ENCODE measurements at regions not wholly inside any gene's neighbourhood (a gene's known extent, or its start where the extent isn't known, plus 50 kb on each side); places are given as distances from the start of the nearest gene placed in this dataset.

DNA sequence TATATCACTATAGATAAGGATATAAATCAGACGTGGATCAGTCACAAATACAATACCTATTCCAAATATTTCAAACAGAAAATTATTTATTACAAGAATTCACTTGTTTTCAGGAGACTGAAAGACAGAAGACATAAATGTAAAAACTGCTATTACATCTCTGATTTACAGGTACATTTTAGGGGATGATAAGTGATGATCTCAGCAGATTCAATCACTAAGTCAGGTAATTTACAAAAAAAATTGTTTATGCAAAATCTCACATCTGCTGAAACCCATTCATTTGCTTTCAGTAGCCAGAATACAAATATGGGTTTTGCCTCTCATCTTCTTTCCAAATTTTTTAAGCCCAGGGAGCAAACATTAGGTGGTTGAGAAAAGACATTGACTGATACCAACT, 1648.4 kb upstream of the RAG2 start:
- DNase-seq, result no peak

- no peak for DNase-seq
Measured at GRCh38 chr11:38226684-38227083, 1628.6 kb upstream of the RAG2 start.

GRCh38 chr11:38221295-38221694, 1623.3 kb upstream of the RAG2 start:
- no peak for DNase-seq

GRCh38 chr11:38219636-38220035, 1621.6 kb upstream of the RAG2 start:
- DNase-seq, result no peak

DNA sequence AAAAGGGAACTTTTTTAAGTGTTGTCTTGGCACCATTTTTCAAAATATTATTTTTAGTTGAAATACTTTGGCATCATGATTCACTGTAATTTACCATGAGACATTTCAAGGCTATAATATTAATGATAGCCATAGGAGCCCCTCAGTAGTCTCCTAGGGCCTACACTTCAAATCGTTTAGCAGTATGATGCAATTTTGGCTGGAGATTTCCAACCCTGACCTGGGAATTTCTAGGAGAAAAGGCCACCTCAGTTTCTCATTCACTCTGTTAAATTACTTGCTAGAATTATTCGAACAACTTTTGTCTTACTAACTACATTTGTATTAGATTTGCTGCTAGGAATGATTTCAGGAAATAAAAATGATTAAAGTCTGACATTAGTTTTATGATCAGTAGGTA, 1610.9 kb upstream of the RAG2 start:
- no peak for DNase-seq

DNA sequence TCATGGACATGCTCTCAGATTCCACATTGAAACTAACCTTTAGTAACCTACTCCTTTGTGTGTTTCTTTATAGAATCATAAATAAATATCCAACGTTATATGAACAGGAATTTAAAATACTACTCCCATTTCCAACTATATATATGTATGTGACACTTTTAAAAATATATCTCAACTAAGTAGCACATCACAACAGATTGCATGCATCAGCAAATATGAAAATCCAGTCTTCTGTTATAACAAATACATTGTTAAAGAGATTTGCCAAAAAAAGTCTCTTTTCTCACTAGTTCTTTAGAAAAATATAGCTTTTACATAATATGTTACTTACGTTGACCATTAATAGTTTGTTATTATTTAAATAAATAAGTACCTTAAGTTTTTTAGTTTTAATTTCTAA, 1608.6 kb upstream of the RAG2 start:
- DNase-seq, result no peak

- DNase-seq, result no peak
Measured at GRCh38 chr11:38191101-38191500, 1593.1 kb upstream of the RAG2 start.

GRCh38 chr11:38182126-38182866, 1584.3 kb upstream of the RAG2 start:
- DNase-seq, result no peak

DNA sequence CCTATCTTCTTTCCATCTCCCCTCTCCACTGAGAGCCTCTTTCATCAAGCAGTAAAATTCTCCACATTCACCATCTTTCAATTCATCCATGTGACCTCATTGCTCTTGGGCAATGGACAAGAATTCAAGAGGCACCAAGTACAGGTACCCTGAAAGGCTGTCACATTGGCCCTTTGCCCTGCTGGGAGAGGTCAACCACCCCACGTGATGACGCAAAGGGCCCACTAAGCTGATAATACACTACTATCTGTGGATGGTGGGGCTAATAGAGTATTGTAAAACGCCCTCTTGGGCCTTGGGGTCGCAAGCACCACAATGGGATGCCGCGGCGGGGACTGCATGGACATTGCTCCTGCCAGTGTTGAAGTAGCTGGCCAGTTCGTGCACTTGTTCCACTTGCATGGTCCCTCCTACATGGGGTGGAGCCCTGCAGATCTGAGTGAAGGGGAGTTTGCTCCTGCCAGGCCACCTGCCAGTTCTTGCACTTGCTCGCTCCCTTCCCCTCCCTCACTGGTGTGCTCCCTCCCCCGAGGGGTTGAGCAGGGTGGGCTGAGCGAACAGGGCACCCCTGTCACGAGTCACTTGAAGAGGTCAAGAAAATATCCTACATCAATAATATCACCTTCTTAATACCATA, 1578.8 kb upstream of the RAG2 start:
- no peak for DNase-seq

GRCh38 chr11:38173676-38174075, 1575.6 kb upstream of the RAG2 start:
- DNase-seq, result no peak

DNA sequence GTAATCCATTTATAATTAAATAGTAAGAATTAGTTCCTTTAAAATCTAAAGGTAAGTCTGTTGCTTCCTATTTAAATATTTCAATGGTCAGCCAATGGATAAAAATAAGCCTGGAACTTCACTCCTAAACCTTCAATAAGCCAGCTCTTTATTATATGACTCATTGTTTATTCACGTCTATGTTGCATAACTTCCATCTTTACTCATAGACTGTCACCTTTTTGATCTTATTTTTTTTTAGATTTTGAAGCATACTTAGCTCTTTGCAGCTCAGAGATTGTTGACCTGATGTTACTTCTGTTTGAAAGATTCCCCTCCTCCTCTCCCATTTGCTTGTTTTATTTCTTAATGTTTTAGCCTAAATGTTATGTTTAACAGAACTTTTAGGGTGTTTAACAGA, 1571.2 kb upstream of the RAG2 start:
- no peak for DNase-seq

- DNase-seq, result no peak
Measured at GRCh38 chr11:38163526-38163925, 1565.5 kb upstream of the RAG2 start.

DNA sequence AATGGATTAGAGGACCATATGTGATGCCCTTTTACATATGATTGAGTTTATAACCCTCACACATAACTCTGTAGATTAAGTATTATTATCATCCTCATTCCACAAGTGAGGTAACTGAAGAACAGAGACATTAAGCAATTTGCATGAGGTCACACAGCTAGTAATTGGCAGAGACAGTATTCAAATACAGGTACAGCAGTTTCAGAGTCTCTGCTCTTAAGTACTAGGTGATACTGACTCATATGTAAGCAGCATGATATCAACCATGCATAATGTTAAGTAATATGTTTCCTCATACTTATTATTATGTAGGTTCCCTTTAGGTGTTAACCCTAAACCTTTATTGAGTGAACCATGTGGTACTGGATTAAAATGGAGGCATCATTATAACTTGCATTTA, 1562.4 kb upstream of the RAG2 start:
- DNase-seq, result no peak

DNA sequence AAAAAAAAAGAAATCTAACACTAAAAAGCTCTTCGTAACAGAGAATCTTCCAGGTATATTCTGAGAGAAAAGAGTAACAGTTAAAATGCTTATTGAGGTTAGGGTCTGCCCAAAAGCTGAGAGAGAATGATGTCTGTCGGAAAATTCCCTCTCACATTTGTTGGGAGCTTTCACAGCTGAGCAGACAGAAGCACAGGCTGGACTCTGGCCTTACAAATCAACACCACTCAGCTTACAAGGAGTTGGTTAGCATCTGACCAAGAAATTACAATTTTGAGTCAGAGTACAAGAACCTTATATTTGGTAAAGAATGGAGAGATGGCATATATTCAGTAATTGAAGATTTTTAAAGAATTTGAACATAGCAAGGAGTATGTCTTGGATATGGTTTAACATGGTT, 1561.0 kb upstream of the RAG2 start:
- no peak for DNase-seq

- DNase-seq, result no peak
Measured at GRCh38 chr11:38156495-38157146, 1558.6 kb upstream of the RAG2 start.

DNA sequence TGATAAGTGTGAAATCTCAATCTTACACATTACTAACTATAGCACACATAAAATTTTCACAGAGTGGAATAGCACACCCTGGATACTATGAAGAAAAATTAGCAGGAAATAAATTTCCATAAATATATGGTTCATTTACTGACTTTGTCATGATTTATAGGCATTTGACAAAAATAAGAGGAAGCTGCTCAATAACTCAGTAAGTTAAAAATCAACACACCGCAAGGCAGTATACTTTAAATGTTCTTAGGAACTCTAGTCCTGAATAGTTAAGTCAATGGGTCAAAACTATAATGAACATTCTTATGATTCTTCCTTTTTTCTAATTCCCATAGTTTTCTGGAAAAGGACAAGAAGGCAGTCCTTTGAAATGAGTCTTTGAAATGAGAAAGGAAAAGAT, 1557.8 kb upstream of the RAG2 start:
- no peak for DNase-seq

- DNase-seq, result no peak
Measured at GRCh38 chr11:38153985-38154384, 1555.9 kb upstream of the RAG2 start.

DNA sequence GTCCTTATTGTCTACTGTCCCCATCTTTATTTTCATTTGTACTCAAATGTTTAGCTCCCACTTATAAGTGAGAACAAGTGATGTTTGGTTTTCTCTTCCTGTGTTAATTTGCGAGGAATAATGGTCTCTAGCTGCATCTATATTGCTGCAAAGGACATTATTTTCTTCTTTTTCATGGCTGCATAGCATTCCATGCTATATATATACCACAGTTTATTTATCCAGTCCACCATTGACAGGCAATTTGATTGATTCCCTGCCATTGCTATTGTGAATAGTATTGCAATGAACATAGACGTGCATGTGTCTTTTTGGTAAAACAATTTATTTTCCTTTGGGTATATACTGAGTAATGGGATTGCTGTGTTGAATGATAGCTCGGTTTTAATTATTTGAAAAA, 1545.8 kb upstream of the RAG2 start:
- no peak for DNase-seq

DNA sequence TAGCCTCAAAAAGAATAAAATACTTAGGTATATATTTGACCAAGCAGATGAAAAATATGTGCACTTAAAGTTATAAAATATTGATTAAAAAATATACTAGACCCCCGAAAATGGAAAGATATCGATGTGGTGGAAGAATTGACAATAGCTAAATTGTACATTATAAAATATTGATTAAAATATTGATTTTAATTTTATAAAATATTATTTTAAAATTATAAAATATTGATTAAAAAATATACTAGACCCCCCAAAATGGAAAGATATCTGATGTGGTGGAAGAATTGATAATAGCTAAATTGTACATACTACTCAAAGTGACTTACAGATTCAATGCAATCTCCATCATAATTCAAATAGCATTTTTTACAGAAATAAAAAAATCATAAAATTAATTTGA, 1540.9 kb upstream of the RAG2 start:
- DNase-seq, result no peak

GRCh38 chr11:38136887-38137286, 1538.9 kb upstream of the RAG2 start:
- DNase-seq, result no peak

DNA sequence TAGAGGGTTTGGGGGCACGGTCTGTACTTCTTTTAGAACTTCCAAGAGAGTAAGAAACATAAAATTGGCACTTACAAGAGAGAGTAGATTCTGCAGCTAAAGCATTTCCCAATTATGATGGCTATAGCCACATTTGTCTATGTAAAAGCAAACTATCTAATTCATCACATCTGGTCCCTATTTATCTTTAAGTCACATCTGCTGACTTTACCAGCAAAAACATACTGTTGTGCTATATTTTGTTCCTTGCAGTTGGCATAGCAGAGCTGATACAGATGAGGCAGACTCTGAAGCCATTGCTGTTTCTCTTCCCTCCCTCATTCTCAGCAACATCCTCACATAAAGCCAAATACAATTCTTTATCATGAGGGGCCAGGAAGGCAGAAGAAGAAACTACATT, 1533.5 kb upstream of the RAG2 start:
- DNase-seq, result no peak

DNA sequence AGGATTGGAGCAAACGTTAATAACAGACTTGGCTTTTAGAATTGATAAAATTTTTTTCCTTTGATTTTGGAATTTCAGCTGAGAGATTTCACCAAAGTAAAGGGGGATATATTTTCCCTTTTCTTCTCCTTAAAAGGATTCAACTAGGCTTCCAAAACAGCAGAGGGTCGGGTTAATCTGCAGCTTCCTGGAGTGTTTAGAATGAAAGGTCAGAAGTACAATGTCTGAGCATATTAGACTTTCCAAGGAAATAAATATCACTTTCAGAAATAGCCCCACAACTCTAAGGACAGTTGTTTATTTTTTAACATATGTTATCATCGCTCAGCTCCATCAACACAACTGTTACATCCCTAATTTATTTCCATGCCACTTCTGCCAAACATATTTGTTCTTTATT, 1532.9 kb upstream of the RAG2 start:
- no peak for DNase-seq

- no peak for DNase-seq
Measured at GRCh38 chr11:38130514-38130913, 1532.5 kb upstream of the RAG2 start.

DNA sequence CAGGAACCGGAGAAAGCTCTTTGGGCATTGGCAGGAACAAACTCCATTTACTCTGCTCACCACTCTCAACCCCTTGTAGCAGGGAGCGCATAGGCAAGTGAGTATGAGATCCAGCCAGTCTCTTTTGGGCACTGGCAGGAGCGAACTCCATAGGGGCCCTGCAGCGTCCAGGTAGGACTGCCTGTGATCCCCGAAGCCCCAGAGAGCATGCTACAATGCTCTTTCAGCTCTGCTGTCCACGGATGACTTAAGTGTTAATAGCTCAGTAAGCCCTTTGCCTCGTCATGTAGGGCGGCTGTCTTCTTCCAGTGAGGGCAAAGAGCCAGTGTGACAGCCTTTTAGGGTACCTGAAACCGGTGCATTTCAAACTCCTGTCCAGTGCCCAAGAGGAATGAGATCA, 1525.6 kb upstream of the RAG2 start:
- DNase-seq, result no peak
